Vagina (tissue), 2 donors: ENCODE measurements at regions not wholly inside any gene's neighbourhood (a gene's known extent, or its start where the extent isn't known, plus 50 kb on each side); places are given as distances from the start of the nearest gene placed in this dataset.

Source experiments
- CTCF ChIP-seq, 3 experiments: fragments of 450-650 bp in 2 of 3; fragments of 200-600 bp in 1 of 3; sonication (generic) in 1 of 3; IDR thresholded peaks; one replicate each; pipeline ENCODE4 v1.5.1; 2017 to 2019; ENCODE audit warnings: antibody characterized with exemption in 3 of 3, mild to moderate bottlenecking in 2 of 3, moderate library complexity in 2 of 3
- POLR2A ChIP-seq, 2 donors: fragments of 450-650 bp; IDR thresholded peaks; one replicate each; pipeline ENCODE4 v1.6.1; 2017; ENCODE audit warnings: antibody characterized with exemption in 2 of 2, mild to moderate bottlenecking in 2 of 2, moderate library complexity in 2 of 2

GRCh38 chr6:168737481-168737880, 296.5 kb downstream of the SMOC2 start:
- TF ChIP-seq CTCF (IDR thresholded peaks at IDR 0.05) (no peak), POLR2A (IDR thresholded peaks at IDR 0.05) (no peak)
